ENCODE measurements at regions not wholly inside any gene's neighbourhood (a gene's known extent, or its start where the extent isn't known, plus 50 kb on each side); places are given as distances from the start of the nearest gene placed in this dataset.

DNA sequence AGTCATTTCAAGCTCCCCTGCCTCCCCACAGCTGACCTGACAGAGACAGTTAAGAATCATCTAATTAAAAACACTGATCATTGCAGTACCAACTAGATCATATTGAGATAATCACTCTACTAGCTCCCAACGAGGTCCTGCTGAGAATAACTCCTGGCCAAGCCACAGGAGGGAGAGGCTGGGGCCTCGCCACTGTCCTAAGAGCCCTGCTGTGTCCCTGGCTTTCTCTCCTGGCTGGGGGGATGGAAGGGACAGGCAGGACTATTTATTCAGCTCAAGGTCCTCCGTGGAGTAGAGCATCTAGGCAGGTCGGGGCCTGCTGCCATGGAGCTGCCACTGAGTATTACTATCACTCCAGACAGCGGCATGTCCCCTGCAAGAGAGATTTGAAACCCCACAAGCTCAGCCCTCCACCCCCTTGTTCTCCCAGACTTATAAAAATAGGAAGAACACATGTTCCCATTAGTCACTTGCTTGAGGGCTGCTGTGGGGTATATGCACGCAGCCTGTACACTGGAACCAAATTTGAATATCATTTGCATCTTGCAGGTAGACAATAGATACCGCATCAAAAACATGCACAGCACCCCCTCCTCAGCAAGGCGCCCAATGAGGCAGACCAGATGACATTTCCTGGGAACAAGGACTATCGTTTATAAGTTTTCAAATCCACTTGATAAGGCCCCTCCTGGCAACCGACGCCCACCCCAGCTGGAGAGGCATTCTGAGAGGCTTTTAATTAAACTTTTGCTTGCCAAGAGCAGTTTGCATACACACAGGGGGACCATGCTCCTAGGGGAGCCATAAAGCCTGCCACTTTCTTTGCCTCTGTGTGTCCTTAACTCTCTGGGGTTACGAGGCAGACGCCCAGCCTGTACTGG lies 385.2 kb upstream of the ZFHX3 start:
- CTCF ChIA-PET, result no interaction called here
- dilution Hi-C loops (cut with HindIII; ENCODE audit: low sequenced_read_pairs, unreplicated experiment) (no loop called here), in situ Hi-C loops (cut with MboI; ENCODE audit: low sequenced_read_pairs) (no loop called here), intact Hi-C loops (cut with micrococcal nuclease) (no loop called here)
- Histone ChIP-seq H3K27me3 (ENCODE audit: control insufficient read depth, insufficient read depth, low read length) (no peaks in the 10 kb centered on the region; the same call in 1 of the 2 replicates), H3K9me1 (ENCODE audit: insufficient read depth, low read length) (no peaks in the 10 kb centered on the region), H3K4me2 (ENCODE audit: low read depth, low read length) (no peak overlapping the region), H4K5ac (ENCODE audit: low read depth, low read length) (no peak overlapping the region), H4K8ac (ENCODE audit: low read depth in 2 of 2, low read length in 2 of 2) (no peak overlapping the region), H3K4me3 (ENCODE audit: insufficient read depth, low read depth, low read length) (no peak overlapping the region), H4K20me1 (ENCODE audit: insufficient read depth, low read length) (no peaks in the 10 kb centered on the region), H3K14ac (replicated peaks; ENCODE audit: low read depth, low read length) (no peak overlapping the region), H3K9me3 (ENCODE audit: control insufficient read depth, insufficient read depth, low read length) (peaks cover 5% of the 10 kb centered on the region), H2BK15ac (ENCODE audit: low read depth, low read length) (no peak overlapping the region), H3K27ac (ENCODE audit: insufficient read depth, low read length) (no peak overlapping the region), H3K4ac (ENCODE audit: low read depth, low read length) (no peak overlapping the region), H3K18ac (ENCODE audit: low read depth, low read length) (no peak overlapping the region), H2BK5ac (ENCODE audit: low read depth, low read length, poor library complexity, severe bottlenecking) (no peak overlapping the region), H3K23ac (ENCODE audit: low read depth, low read length) (no peak overlapping the region), H2AK9ac (replicated peaks; ENCODE audit: low read depth, low read length, poor library complexity) (no peak overlapping the region), H4K91ac (ENCODE audit: insufficient read depth, low read depth, low read length) (no peak overlapping the region), H2BK20ac (ENCODE audit: low read depth, low read length) (no peak overlapping the region), H2AFZ (replicated peaks; ENCODE audit: low read length, poor library complexity) (no peak overlapping the region), H3K36me3 (ENCODE audit: control insufficient read depth, insufficient read depth, low read length) (no peaks in the 10 kb centered on the region), H3K4me1 (ENCODE audit: control insufficient read depth, insufficient read depth, low read length) (no peaks in the 10 kb centered on the region), H2BK120ac (ENCODE audit: low read depth, low read length) (no peak overlapping the region), H3K56ac (ENCODE audit: extremely low read depth, insufficient read depth, low read length) (no peak overlapping the region), H3K9ac (ENCODE audit: low read depth, low read length) (no peak overlapping the region), H3K79me1 (ENCODE audit: low read depth in 1 of 2, low read length in 2 of 2) (no peaks in the 10 kb centered on the region), H2AK5ac (ENCODE audit: low read depth, low read length) (no peak overlapping the region)
- POLR2A ChIA-PET (ENCODE audit: unreplicated experiment), result no interaction called here
- DNase-seq (no peak), ATAC-seq (ENCODE audit: low read depth) (no peak)
- BruUV-seq (replicated peaks), result no TSS peak
- TF ChIP-seq POLR2A (IDR thresholded peaks at IDR 0.05; ENCODE audit: low read depth, low read length), result no peak
- TF ChIP-seq CHD1 (IDR thresholded peaks at IDR 0.05; ENCODE audit: low read depth, low read length), result no peak
- TF ChIP-seq, protein P1, sequence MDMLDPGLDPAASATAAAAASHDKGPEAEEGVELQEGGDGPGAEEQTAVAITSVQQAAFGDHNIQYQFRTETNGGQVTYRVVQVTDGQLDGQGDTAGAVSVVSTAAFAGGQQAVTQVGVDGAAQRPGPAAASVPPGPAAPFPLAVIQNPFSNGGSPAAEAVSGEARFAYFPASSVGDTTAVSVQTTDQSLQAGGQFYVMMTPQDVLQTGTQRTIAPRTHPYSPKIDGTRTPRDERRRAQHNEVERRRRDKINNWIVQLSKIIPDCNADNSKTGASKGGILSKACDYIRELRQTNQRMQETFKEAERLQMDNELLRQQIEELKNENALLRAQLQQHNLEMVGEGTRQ (IDR thresholded peaks at IDR 0.05; ENCODE audit: low read depth, low read length), result no peak
- no peak for TF ChIP-seq MXI1 (IDR thresholded peaks at IDR 0.05; ENCODE audit: borderline replicate concordance, low read depth, low read length)
- no peak for TF ChIP-seq FOS (IDR thresholded peaks at IDR 0.05; ENCODE audit: low read depth, low read length)
- TF ChIP-seq NFE2L2 (IDR thresholded peaks at IDR 0.05; ENCODE audit: low read depth, low read length), result no peak
- TF ChIP-seq, protein P2, sequence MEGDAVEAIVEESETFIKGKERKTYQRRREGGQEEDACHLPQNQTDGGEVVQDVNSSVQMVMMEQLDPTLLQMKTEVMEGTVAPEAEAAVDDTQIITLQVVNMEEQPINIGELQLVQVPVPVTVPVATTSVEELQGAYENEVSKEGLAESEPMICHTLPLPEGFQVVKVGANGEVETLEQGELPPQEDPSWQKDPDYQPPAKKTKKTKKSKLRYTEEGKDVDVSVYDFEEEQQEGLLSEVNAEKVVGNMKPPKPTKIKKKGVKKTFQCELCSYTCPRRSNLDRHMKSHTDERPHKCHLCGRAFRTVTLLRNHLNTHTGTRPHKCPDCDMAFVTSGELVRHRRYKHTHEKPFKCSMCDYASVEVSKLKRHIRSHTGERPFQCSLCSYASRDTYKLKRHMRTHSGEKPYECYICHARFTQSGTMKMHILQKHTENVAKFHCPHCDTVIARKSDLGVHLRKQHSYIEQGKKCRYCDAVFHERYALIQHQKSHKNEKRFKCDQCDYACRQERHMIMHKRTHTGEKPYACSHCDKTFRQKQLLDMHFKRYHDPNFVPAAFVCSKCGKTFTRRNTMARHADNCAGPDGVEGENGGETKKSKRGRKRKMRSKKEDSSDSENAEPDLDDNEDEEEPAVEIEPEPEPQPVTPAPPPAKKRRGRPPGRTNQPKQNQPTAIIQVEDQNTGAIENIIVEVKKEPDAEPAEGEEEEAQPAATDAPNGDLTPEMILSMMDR (conservative IDR thresholded peaks at IDR 0.05; ENCODE audit: low read depth, low read length), result no peak
- no peak for TF ChIP-seq MAZ (IDR thresholded peaks at IDR 0.05; ENCODE audit: borderline replicate concordance, low read depth, low read length)
- no peak for TF ChIP-seq MAFK (IDR thresholded peaks at IDR 0.05; ENCODE audit: low read depth, low read length)
- TF ChIP-seq, protein P3, sequence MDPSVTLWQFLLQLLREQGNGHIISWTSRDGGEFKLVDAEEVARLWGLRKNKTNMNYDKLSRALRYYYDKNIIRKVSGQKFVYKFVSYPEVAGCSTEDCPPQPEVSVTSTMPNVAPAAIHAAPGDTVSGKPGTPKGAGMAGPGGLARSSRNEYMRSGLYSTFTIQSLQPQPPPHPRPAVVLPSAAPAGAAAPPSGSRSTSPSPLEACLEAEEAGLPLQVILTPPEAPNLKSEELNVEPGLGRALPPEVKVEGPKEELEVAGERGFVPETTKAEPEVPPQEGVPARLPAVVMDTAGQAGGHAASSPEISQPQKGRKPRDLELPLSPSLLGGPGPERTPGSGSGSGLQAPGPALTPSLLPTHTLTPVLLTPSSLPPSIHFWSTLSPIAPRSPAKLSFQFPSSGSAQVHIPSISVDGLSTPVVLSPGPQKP (IDR thresholded peaks at IDR 0.05; ENCODE audit: borderline replicate concordance, low read depth, low read length), result no peak
- TF ChIP-seq SMC3 (IDR thresholded peaks at IDR 0.05; ENCODE audit: low read depth, low read length), result no peak
- no peak for TF ChIP-seq RFX5 (IDR thresholded peaks at IDR 0.05; ENCODE audit: low read depth, low read length)
- no peak for TF ChIP-seq RCOR1 (IDR thresholded peaks at IDR 0.05; ENCODE audit: insufficient replicate concordance, low read length)
- no peak for TF ChIP-seq BHLHE40 (IDR thresholded peaks at IDR 0.05; ENCODE audit: low read depth, low read length)
- TF ChIP-seq RAD21 (IDR thresholded peaks at IDR 0.05; ENCODE audit: low read length), result no peak
- no peak for TF ChIP-seq CEBPB (IDR thresholded peaks at IDR 0.05; ENCODE audit: low read depth, low read length)
- WGBS, 2 experiments (ENCODE audit: extremely low coverage in 2 of 2, insufficient read length in 1 of 2), result 28% methylated on average over 2 of the region's 13 CpGs; no CpG with 5 or more reads in 1 of the 2 experiments
